ENCODE measurements at regions not wholly inside any gene's neighbourhood (a gene's known extent, or its start where the extent isn't known, plus 50 kb on each side); places are given as distances from the start of the nearest gene placed in this dataset.

DNA sequence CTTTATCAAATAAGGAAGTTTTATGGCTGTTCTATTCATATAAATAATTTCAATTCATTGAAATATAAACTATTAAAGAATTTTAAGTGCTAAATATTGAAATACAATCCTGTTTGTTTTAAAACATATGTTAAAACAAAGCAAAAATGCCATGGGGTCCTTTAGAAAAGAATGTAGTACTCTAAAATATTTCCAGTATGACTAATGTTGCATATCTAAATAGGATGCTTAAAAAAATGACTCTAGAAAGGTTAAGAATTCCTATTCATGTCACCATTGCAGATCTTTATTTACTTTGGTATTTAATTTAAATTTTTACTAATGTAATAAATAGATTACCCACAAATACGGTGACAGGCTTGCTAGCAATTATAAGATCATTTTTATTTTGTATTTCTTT, 132.3 kb downstream of the ZNF608 start:
- no peak overlapping the region for H3K27ac ChIP-seq (ENCODE audit: extremely low read depth, low read depth, low read length)
- DNase-seq (ENCODE audit: extremely low read depth in 1 of 4, low spot score in 3 of 4): no peak
- no peak overlapping the region for H3K9ac ChIP-seq (ENCODE audit: insufficient read depth in 1 of 2, low read depth in 2 of 2, low read length in 2 of 2)
- no peaks in the 10 kb centered on the region for H3K9me3 ChIP-seq (replicated peaks; ENCODE audit: control insufficient read depth, insufficient read depth, low read depth, low read length)
- WGBS (ENCODE audit: insufficient coverage, low coverage, missing lambda C conversion rate): 24% methylated on average over 1 of the region's 1 CpG
- BruUV-seq (replicated peaks): no TSS peak
- H3K79me2 ChIP-seq (ENCODE audit: control insufficient read depth, insufficient read depth, low read length): no peaks in the 10 kb centered on the region
- no peak overlapping the region for H3K4me3 ChIP-seq
- no peak for FAIRE-seq
- H2AFZ ChIP-seq (ENCODE audit: low read depth, low read length): no peak overlapping the region
- intact Hi-C loops (cut with micrococcal nuclease) (no loop called here), in situ Hi-C loops (cut with MboI) (no loop called here)
- H3K36me3 ChIP-seq (ENCODE audit: control insufficient read depth, insufficient read depth, low read length): no peaks in the 10 kb centered on the region
- no peaks in the 10 kb centered on the region for H3K27me3 ChIP-seq (ENCODE audit: control insufficient read depth in 2 of 2, insufficient read depth in 2 of 2, low read length in 2 of 2)
- CTCF ChIA-PET (ENCODE audit: low intra/inter-chr PET ratio): no interaction called here
- H4K20me1 ChIP-seq (replicated peaks; ENCODE audit: control insufficient read depth, insufficient read depth, low read length): no peaks in the 10 kb centered on the region
- H3K9me1 ChIP-seq (ENCODE audit: control insufficient read depth, insufficient read depth, low read length): no peaks in the 10 kb centered on the region
- peaks cover 0 to under 1% of the 10 kb centered on the region in 2 experiments; a peak in 1 of 5 replicates for H3K4me1 ChIP-seq (replicated peaks in 1 of 2; ENCODE audit: control insufficient read depth in 2 of 2, insufficient read depth in 2 of 2, low read length in 2 of 2)
- POLR2A ChIA-PET: no interaction called here
- TF ChIP-seq ZNF592 (IDR thresholded peaks at IDR 0.05): no peak
- no peak for ATAC-seq
- H3K4me2 ChIP-seq (ENCODE audit: insufficient read depth, low read length): no peak overlapping the region

Measured in K562 (cell line).